GM21528 (cell line): ENCODE measurements at regions not wholly inside any gene's neighbourhood (a gene's known extent, or its start where the extent isn't known, plus 50 kb on each side); places are given as distances from the start of the nearest gene placed in this dataset.
"Not testable (repeated sequence)": the region's sequence is repeated elsewhere in the genome, so short reads cannot be mapped to it uniquely, and the experiment has no call there.

Source experiments
- ATAC-seq: cut with Tn5 transposase; IDR thresholded peaks from one replicate; pipeline ENCODE4 v1.9.1; 2021; ENCODE audit warnings: mild to moderate bottlenecking, moderate library complexity; ENCODE audit not compliant: unreplicated experiment, low FRiP score

- not testable (repeated sequence) for ATAC-seq
Measured at GRCh38 chr1:121001090-121001726, 111.6 kb downstream of the PPIAL4A start.

- ATAC-seq: not testable (repeated sequence)
Measured at GRCh38 chr1:121003230-121003629, 113.7 kb downstream of the PPIAL4A start.

GRCh38 chr1:121006826-121007225, 117.3 kb downstream of the PPIAL4A start:
- not testable (repeated sequence) for ATAC-seq

- not testable (repeated sequence) for ATAC-seq
Measured at GRCh38 chr1:121007755-121008154, 118.2 kb downstream of the PPIAL4A start.

GRCh38 chr1:121008512-121009215, 119.1 kb downstream of the PPIAL4A start:
- not testable (repeated sequence) for ATAC-seq

- ATAC-seq: not testable (repeated sequence)
Measured at GRCh38 chr1:121009216-121010057, 119.9 kb downstream of the PPIAL4A start.

- ATAC-seq: not testable (repeated sequence)
Measured at GRCh38 chr1:121010141-121010540, 120.6 kb downstream of the PPIAL4A start.

- not testable (repeated sequence) for ATAC-seq
Measured at GRCh38 chr1:121013181-121013580, 123.6 kb downstream of the PPIAL4A start.

- ATAC-seq: not testable (repeated sequence)
Measured at GRCh38 chr1:121016182-121017028, 126.8 kb downstream of the PPIAL4A start.

- ATAC-seq: not testable (repeated sequence)
Measured at GRCh38 chr1:121019715-121020349, 130.3 kb downstream of the PPIAL4A start.

- not testable (repeated sequence) for ATAC-seq
Measured at GRCh38 chr1:121020350-121021236, 131.0 kb downstream of the PPIAL4A start.

- ATAC-seq: not testable (repeated sequence)
Measured at GRCh38 chr1:121021716-121022115, 132.1 kb downstream of the PPIAL4A start.

- not testable (repeated sequence) for ATAC-seq
Measured at GRCh38 chr1:121032878-121033494, 143.4 kb downstream of the PPIAL4A start.

GRCh38 chr1:121036792-121037191, 147.2 kb downstream of the PPIAL4A start:
- ATAC-seq: not testable (repeated sequence)

GRCh38 chr1:121040974-121041373, 143.2 kb downstream of the FAM72B start:
- not testable (repeated sequence) for ATAC-seq

GRCh38 chr1:121041497-121041896, 142.6 kb downstream of the FAM72B start:
- not testable (repeated sequence) for ATAC-seq

- not testable (repeated sequence) for ATAC-seq
Measured at GRCh38 chr1:121042882-121043281, 141.3 kb downstream of the FAM72B start.

- not testable (repeated sequence) for ATAC-seq
Measured at GRCh38 chr1:121048293-121048752, 135.8 kb downstream of the FAM72B start.
